Peyer's patch (tissue), 4 donors: ENCODE measurements at regions not wholly inside any gene's neighbourhood (a gene's known extent, or its start where the extent isn't known, plus 50 kb on each side); places are given as distances from the start of the nearest gene placed in this dataset.

ENCODE experiments used
- CTCF ChIP-seq, 6 experiments: fragments of 450-650 bp in 4 of 6; fragments of 200-600 bp in 2 of 6; sonication (generic) in 1 of 6; IDR thresholded peaks; one replicate each; pipeline ENCODE4 v1.5.1; 2017 to 2019; ENCODE audit warnings: antibody characterized with exemption in 6 of 6, mild to moderate bottlenecking in 3 of 6, moderate library complexity in 1 of 6
- POLR2A ChIP-seq, 2 donors: fragments of 450-650 bp; IDR thresholded peaks; one replicate each; pipeline ENCODE4 v1.5.1; 2017; ENCODE audit warnings: antibody characterized with exemption in 2 of 2, mild to moderate bottlenecking in 2 of 2, moderate library complexity in 2 of 2

GRCh38 chr13:89455741-89456140 lies 1784.6 kb downstream of the SLITRK5 start:
- TF ChIP-seq CTCF (IDR thresholded peaks at IDR 0.05): no peak
- TF ChIP-seq POLR2A (IDR thresholded peaks at IDR 0.05): no peak
